Right lobe of liver (tissue), 4 donors: ENCODE measurements at regions not wholly inside any gene's neighbourhood (a gene's known extent, or its start where the extent isn't known, plus 50 kb on each side); places are given as distances from the start of the nearest gene placed in this dataset.

Experiments used
- CTCF ChIP-seq, 4 donors: fragments of 200-600 bp in 3 of 4; fragments of 450-650 bp in 1 of 4; IDR thresholded peaks; one replicate each; pipeline versions ENCODE4 v1.5.1 to v1.8.0; 2016 to 2022; ENCODE audit warnings: antibody characterized with exemption in 4 of 4, mild to moderate bottlenecking in 2 of 4
- POLR2A ChIP-seq: fragments of 450-650 bp; IDR thresholded peaks from one replicate; pipeline ENCODE4 v1.6.1; 2017; ENCODE audit warnings: antibody characterized with exemption, mild to moderate bottlenecking
- donor health status: DM: no; HTN: no; CAD: no.
- donor health status: DM: no; HTN: no; CAD: no.
- donor health status: DM: no; HTN: yes; CAD: no.

- TF ChIP-seq CTCF (IDR thresholded peaks at IDR 0.05) (no peak), POLR2A (no peak)
These were observed 365.9 kb downstream of the CRPPA start for GRCh38 chr7:16055263-16055976.
